PFSK-1 (cell line): ENCODE measurements at regions not wholly inside any gene's neighbourhood (a gene's known extent, or its start where the extent isn't known, plus 50 kb on each side); places are given as distances from the start of the nearest gene placed in this dataset.

Source experiments
- FOXP2 ChIP-seq: optimal IDR thresholded peaks from 2 replicates; pipeline ENCODE3; 2011; ENCODE audit warnings: borderline replicate concordance, control low read depth, inconsistent platforms; ENCODE audit not compliant: insufficient read depth; ENCODE audit errors: extremely low read length, extremely low read depth
- POLR2AphosphoS5 ChIP-seq: IDR thresholded peaks from 2 replicates; pipeline ENCODE4 v1.6.1; 2012; ENCODE audit warnings: low read depth, mild to moderate bottlenecking, control low read depth, low read length, moderate library complexity
- REST ChIP-seq, 2 experiments: IDR thresholded peaks; 2 replicates each; pipeline versions ENCODE4 v1.6.1 to v1.8.0; 2011 to 2012; ENCODE audit warnings: low read depth in 2 of 2, low read length in 2 of 2, control low read depth in 1 of 2, inconsistent platforms in 1 of 2, mild to moderate bottlenecking in 1 of 2, moderate library complexity in 1 of 2; ENCODE audit not compliant: insufficient read depth in 1 of 2
- SIN3A ChIP-seq: IDR thresholded peaks from 2 replicates; pipeline ENCODE4 v1.6.1; 2012; ENCODE audit warnings: mild to moderate bottlenecking, low read length, moderate library complexity, borderline replicate concordance; ENCODE audit not compliant: insufficient read depth
- TAF1 ChIP-seq: IDR thresholded peaks from 2 replicates; pipeline ENCODE4 v1.6.1; 2012; ENCODE audit warnings: low read length, control low read depth, borderline replicate concordance; ENCODE audit not compliant: insufficient read depth

DNA sequence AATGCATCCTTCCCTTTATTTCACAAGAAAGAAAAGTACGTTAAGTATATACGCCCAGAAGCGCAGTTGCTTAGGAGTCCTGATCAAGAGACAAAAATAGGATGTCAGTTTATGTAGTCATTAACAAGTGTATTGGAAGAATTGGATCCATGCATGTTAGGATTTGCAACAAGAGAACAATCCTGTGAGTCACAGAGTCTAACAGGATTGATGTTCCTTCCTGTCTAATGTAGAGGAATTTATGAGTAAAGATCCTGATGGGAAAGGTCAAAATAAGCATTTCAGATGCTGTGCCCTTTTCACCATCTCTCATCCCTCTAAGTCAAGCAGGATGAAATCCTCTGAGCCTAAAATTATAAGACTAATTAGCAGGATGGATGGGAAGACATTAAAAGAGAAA, 406.0 kb upstream of the GRIA1 start:
- TF ChIP-seq TAF1 (no peak), REST (IDR thresholded peaks at IDR 0.05; ENCODE audit: insufficient read depth in 1 of 2, low read depth in 2 of 2, low read length in 2 of 2) (no peak), SIN3A (no peak), FOXP2 (no peak), POLR2AphosphoS5 (no peak)

GRCh38 chr5:153086486-153086885, 404.0 kb upstream of the GRIA1 start:
- no peak for TF ChIP-seq FOXP2
- no peak for TF ChIP-seq SIN3A
- TF ChIP-seq REST (IDR thresholded peaks at IDR 0.05; ENCODE audit: insufficient read depth in 1 of 2, low read depth in 2 of 2, low read length in 2 of 2) = no peak
- TF ChIP-seq TAF1 = no peak
- no peak for TF ChIP-seq POLR2AphosphoS5

DNA sequence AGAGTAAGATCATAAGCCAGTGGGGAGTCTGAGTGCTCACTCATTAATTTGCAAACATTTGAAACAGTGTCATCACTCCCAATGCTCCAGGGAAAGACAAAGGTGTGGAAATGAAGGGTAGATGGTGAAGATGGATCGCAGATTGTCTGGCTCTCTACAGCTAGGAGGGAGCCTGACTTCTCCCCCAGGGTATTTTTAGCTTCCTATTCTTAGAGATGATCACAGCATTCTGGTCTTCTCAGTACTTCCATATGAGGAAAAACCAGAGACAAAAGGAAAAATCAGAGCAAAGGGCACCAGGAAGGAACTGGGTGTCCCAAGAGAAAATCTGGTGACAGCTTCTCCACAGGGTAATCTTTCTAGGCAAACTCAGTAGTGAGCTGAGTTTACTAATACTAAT, 401.9 kb upstream of the GRIA1 start:
- no peak for TF ChIP-seq REST (IDR thresholded peaks at IDR 0.05; ENCODE audit: insufficient read depth in 1 of 2, low read depth in 2 of 2, low read length in 2 of 2)
- TF ChIP-seq TAF1 = no peak
- no peak for TF ChIP-seq POLR2AphosphoS5
- no peak for TF ChIP-seq FOXP2
- no peak for TF ChIP-seq SIN3A

DNA sequence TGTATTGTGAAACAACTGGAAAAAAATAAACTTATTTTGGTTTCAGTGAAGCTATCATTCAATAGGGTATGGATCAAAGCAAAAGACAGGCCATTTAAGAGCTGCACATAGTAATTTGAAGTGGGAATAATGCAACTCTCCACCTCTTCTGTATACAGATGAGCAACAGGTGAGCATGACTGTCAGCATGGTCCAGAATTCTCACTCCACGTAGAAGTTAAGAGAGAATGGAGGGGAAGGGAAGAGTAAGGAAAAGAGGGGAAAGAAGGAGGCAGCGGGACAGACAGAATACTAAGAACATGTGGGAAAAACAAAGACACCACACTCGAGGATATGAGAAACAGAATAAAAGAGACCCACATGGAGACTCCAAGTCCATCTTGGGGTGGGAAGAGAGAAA, 396.1 kb upstream of the GRIA1 start:
- TF ChIP-seq FOXP2 = no peak

- no peak for TF ChIP-seq REST (IDR thresholded peaks at IDR 0.05; ENCODE audit: insufficient read depth in 1 of 2, low read depth in 2 of 2, low read length in 2 of 2)
- no peak for TF ChIP-seq SIN3A
- no peak for TF ChIP-seq FOXP2
Measured at GRCh38 chr5:153096381-153096780, 394.1 kb upstream of the GRIA1 start.

DNA sequence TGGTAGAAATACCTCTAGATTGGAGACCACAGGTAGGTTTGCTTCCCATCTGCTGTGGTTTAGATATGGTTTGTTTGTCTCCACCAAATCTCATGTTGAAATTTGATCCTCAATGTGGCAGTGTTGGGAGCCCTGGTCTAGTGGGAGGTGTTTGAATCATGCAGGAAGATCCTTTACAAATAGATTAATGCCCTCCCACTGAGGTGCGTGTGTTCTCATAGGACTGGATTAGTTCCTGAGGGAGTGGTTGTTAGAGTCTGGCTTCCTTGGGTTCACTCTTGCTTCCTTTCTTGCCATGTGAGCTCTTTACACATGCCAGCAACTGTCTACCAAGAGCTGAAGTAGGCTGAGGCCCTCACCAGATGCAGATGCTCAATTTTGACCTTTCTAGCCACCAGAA, 391.1 kb upstream of the GRIA1 start:
- TF ChIP-seq FOXP2 (no peak), SIN3A (no peak), POLR2AphosphoS5 (no peak), REST (IDR thresholded peaks at IDR 0.05; ENCODE audit: insufficient read depth in 1 of 2, low read depth in 2 of 2, low read length in 2 of 2) (no peak), TAF1 (no peak)
